ENCODE measurements at regions not wholly inside any gene's neighbourhood (a gene's known extent, or its start where the extent isn't known, plus 50 kb on each side); places are given as distances from the start of the nearest gene placed in this dataset.

- TF ChIP-seq, protein P1, sequence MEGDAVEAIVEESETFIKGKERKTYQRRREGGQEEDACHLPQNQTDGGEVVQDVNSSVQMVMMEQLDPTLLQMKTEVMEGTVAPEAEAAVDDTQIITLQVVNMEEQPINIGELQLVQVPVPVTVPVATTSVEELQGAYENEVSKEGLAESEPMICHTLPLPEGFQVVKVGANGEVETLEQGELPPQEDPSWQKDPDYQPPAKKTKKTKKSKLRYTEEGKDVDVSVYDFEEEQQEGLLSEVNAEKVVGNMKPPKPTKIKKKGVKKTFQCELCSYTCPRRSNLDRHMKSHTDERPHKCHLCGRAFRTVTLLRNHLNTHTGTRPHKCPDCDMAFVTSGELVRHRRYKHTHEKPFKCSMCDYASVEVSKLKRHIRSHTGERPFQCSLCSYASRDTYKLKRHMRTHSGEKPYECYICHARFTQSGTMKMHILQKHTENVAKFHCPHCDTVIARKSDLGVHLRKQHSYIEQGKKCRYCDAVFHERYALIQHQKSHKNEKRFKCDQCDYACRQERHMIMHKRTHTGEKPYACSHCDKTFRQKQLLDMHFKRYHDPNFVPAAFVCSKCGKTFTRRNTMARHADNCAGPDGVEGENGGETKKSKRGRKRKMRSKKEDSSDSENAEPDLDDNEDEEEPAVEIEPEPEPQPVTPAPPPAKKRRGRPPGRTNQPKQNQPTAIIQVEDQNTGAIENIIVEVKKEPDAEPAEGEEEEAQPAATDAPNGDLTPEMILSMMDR (IDR thresholded peaks at IDR 0.05; ENCODE audit: low read depth, low read length), result no peak
- TF ChIP-seq POLR2A (IDR thresholded peaks at IDR 0.05; ENCODE audit: extremely low read depth, insufficient read length) (no peak), MAX (IDR thresholded peaks at IDR 0.05; ENCODE audit: low read depth, low read length) (no peak)
Measured at GRCh38 chr7:17624379-17624778, 315.9 kb downstream of the SNX13 start.

Measured in NB4 (cell line).